ENCODE measurements at regions not wholly inside any gene's neighbourhood (a gene's known extent, or its start where the extent isn't known, plus 50 kb on each side); places are given as distances from the start of the nearest gene placed in this dataset.

GRCh38 chr2:88868861-88869260 is 177.4 kb downstream of the RPIA start:
- Histone ChIP-seq H3K9me3 (ENCODE audit: control insufficient read depth in 1 of 2, insufficient read depth in 1 of 2, low read depth in 1 of 2, low read length in 2 of 2) (no peaks in the 10 kb centered on the region), H3K4me1 (ENCODE audit: control insufficient read depth in 1 of 2, insufficient read depth in 2 of 2, low read length in 2 of 2) (no peaks in the 10 kb centered on the region), H3K4me2 (ENCODE audit: low read length) (no peak overlapping the region), H4K20me1 (ENCODE audit: insufficient read depth) (no peaks in the 10 kb centered on the region), H2AFZ (ENCODE audit: low read depth, low read length, poor library complexity, severe bottlenecking) (no peak overlapping the region), H3K79me2 (ENCODE audit: insufficient read depth, low read length) (no peaks in the 10 kb centered on the region), H3K9ac (ENCODE audit: low read length) (no peak overlapping the region), H3K27ac (ENCODE audit: low read depth, low read length) (no peak overlapping the region), H3K9me2 (ENCODE audit: insufficient read depth) (no peaks in the 10 kb centered on the region), H3K4me3 (replicated peaks in 1 of 2; ENCODE audit: low read depth in 1 of 2, low read length in 2 of 2) (no peak overlapping the region), H3K27me3 (ENCODE audit: insufficient read depth, low read length) (peaks cover 53% of the 10 kb centered on the region), H3K36me3 (ENCODE audit: control insufficient read depth in 1 of 2, insufficient read depth in 2 of 2, low read length in 2 of 2) (no peaks in the 10 kb centered on the region)
- ATAC-seq, result no peak
- RAD21 ChIA-PET (ENCODE audit: low non-redundant PET in 1 of 2, low total read pairs in 2 of 2, uncharacterized antibody in 2 of 2, unreplicated experiment in 2 of 2), result no interaction called here
- no peak for DNase-seq (ENCODE audit: low read depth, low spot score)
- CTCF ChIA-PET, result no interaction called here
- BruUV-seq (replicated peaks), result no TSS peak
- TF ChIP-seq CEBPB (IDR thresholded peaks at IDR 0.05; ENCODE audit: low read depth) (no peak), REST (IDR thresholded peaks at IDR 0.05; ENCODE audit: low read depth) (no peak), RAD21 (IDR thresholded peaks at IDR 0.05; ENCODE audit: low read depth) (no peak), POLR2AphosphoS5 (IDR thresholded peaks at IDR 0.05; ENCODE audit: low read depth, low read length) (no peak), FOSL1 (IDR thresholded peaks at IDR 0.05; ENCODE audit: low read depth) (no peak), EZH2 (IDR thresholded peaks at IDR 0.05) (no peak), ZNF274 (IDR thresholded peaks at IDR 0.05; ENCODE audit: low read depth, low read length) (no peak)
- POLR2A ChIA-PET, result no interaction called here
- intact Hi-C loops (cut with micrococcal nuclease), result no loop called here

All from HCT116 (cell line).